WI38 (cell line): ENCODE measurements at regions not wholly inside any gene's neighbourhood (a gene's known extent, or its start where the extent isn't known, plus 50 kb on each side); places are given as distances from the start of the nearest gene placed in this dataset.

Experiments used
- H3K4me3 ChIP-seq: 2 replicates; pipeline ENCODE4 v1.5.1; 2011; ENCODE audit warnings: low read depth, mild to moderate bottlenecking, control low read depth, low read length
- CTCF ChIP-seq: IDR thresholded peaks from 2 replicates; pipeline ENCODE4 v1.5.1; 2012; ENCODE audit warnings: low read depth, mild to moderate bottlenecking, control low read depth, low read length

- TF ChIP-seq CTCF = no peak
- H3K4me3 ChIP-seq = no peak overlapping the region
These were observed 1029.5 kb upstream of the LRRN3 start for GRCh38 chr7:110061387-110061786.

- no peak overlapping the region for H3K4me3 ChIP-seq
- TF ChIP-seq CTCF = no peak
These were observed 1025.8 kb upstream of the LRRN3 start for GRCh38 chr7:110065121-110065520.

GRCh38 chr7:110066843-110067242, 1024.1 kb upstream of the LRRN3 start:
- no peak for TF ChIP-seq CTCF
- H3K4me3 ChIP-seq = no peak overlapping the region

- TF ChIP-seq CTCF = no peak
- no peak overlapping the region for H3K4me3 ChIP-seq
These were observed 1019.7 kb upstream of the LRRN3 start for GRCh38 chr7:110071192-110071591.

- no peak for TF ChIP-seq CTCF
- no peak overlapping the region for H3K4me3 ChIP-seq
These were observed 1015.5 kb upstream of the LRRN3 start for GRCh38 chr7:110075450-110075849.

- no peak overlapping the region for H3K4me3 ChIP-seq
- TF ChIP-seq CTCF = no peak
These were observed 1014.7 kb upstream of the LRRN3 start for GRCh38 chr7:110076194-110076593.

GRCh38 chr7:110084181-110084807, 1006.6 kb upstream of the LRRN3 start:
- H3K4me3 ChIP-seq = no peak overlapping the region
- no peak for TF ChIP-seq CTCF
